ENCODE measurements at regions not wholly inside any gene's neighbourhood (a gene's known extent, or its start where the extent isn't known, plus 50 kb on each side); places are given as distances from the start of the nearest gene placed in this dataset.

DNA sequence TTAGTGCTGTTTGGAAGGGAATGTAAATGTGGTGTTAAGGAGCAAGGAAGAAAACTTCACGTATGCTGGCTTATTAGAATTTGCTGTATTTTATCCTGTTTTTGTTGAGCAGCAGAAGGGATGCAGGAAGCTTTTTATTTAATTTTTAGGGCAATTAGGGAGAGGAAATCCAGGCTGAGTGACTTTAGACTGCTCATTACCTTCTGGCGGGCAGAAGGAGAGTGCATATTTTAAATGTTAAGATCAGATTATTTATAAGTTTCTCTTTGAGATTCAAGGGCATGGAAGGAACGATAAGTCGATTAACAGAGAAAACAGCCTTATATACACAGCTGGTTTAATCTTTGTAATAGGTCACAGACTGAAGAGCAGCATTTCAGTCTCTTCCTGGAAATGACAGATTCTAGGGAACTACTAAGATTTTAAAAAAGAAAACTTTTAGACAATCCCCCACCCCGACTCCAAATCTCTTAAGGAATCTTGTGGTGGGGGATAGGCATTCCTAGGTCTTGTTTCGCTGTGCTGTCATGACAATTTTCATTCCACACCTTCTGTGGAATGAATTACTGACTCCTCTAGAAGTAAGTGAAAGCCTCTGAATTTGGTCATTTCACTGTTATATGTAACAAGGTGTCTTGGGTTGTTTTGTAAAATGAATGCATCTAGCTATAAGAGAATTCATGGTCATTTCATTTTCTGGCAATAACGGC, 402.5 kb downstream of the RAPGEF2 start:
- Histone ChIP-seq H3K27me3 (replicated peaks; ENCODE audit: insufficient read depth) (no peaks in the 10 kb centered on the region), H3K4me3 (no peak overlapping the region), H3K27ac (no peak overlapping the region), H3K36me3 (no peaks in the 10 kb centered on the region), H3K4me1 (ENCODE audit: control insufficient read depth in 1 of 2, low read depth in 2 of 2) (peaks cover 0 to 4% of the 10 kb centered on the region in 2 donors), H3K9me3 (no peaks in the 10 kb centered on the region)
- no peak for TF ChIP-seq CTCF (IDR thresholded peaks at IDR 0.05)
- ATAC-seq (ENCODE audit: insufficient number of reproducible peaks, low FRiP score, low read depth) = no peak
- no peak for DNase-seq (ENCODE audit: low spot score)

DNA sequence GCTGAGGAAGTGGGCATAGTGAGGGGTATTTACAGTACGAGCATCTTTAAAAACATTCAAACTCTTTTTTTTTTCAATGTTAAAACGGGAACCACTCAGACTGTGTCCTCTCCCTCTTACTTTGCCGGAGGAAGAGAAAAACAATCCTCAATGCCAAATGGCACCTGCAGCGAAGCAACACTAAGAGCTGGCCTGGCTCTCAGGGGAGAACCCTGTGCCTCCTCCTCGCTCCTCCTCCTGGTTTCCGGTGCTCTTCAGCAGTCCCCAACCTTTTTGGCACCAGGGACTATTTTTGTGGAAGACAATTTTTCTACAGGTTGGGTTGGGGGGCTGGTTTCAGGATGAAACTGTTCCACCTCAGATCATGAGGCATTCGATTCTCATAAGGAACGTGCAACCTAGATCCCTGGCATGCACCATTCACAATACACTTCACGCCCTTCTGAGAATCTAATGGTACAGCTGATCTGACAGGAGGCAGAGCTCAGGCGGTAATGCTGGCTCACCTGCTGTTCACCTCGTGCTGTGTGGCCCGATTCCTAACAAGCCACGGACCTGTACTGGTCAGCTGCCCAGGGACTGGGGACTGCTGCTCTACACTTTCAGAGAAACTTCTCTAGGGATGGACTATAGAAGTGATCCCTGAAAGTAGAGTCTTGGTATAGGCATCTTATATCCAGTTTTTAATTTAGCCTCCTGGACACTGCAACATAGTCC, 404.1 kb downstream of the RAPGEF2 start:
- Histone ChIP-seq H3K27me3 (replicated peaks; ENCODE audit: insufficient read depth) (no peaks in the 10 kb centered on the region), H3K4me1 (ENCODE audit: control insufficient read depth in 1 of 2, low read depth in 2 of 2) (peaks cover 0 to 4% of the 10 kb centered on the region in 2 donors), H3K9me3 (no peaks in the 10 kb centered on the region), H3K27ac (no peak overlapping the region), H3K4me3 (no peak overlapping the region), H3K36me3 (no peaks in the 10 kb centered on the region)
- TF ChIP-seq CTCF (IDR thresholded peaks at IDR 0.05) = no peak
- DNase-seq (ENCODE audit: low spot score) = no peak
- no peak for ATAC-seq (ENCODE audit: insufficient number of reproducible peaks, low FRiP score, low read depth)

- Histone ChIP-seq H3K27ac (no peak overlapping the region), H3K4me3 (no peak overlapping the region), H3K9me3 (no peaks in the 10 kb centered on the region), H3K36me3 (no peaks in the 10 kb centered on the region), H3K4me1 (ENCODE audit: control insufficient read depth in 1 of 2, low read depth in 2 of 2) (peaks cover 0 to 4% of the 10 kb centered on the region in 2 donors), H3K27me3 (replicated peaks; ENCODE audit: insufficient read depth) (no peaks in the 10 kb centered on the region)
- ATAC-seq (ENCODE audit: insufficient number of reproducible peaks, low FRiP score, low read depth) (no peak), DNase-seq (ENCODE audit: low spot score) (no peak)
- no peak for TF ChIP-seq CTCF (IDR thresholded peaks at IDR 0.05)
Measured at GRCh38 chr4:159508917-159509500, 406.1 kb downstream of the RAPGEF2 start.

GRCh38 chr4:159512348-159512747, 409.5 kb downstream of the RAPGEF2 start:
- Histone ChIP-seq H3K36me3 (no peaks in the 10 kb centered on the region), H3K4me1 (ENCODE audit: control insufficient read depth in 1 of 2, low read depth in 2 of 2) (no peaks in the 10 kb centered on the region), H3K4me3 (no peak overlapping the region), H3K9me3 (no peaks in the 10 kb centered on the region), H3K27me3 (replicated peaks; ENCODE audit: insufficient read depth) (no peaks in the 10 kb centered on the region), H3K27ac (no peak overlapping the region)
- DNase-seq (ENCODE audit: low spot score) (no peak), ATAC-seq (ENCODE audit: insufficient number of reproducible peaks, low FRiP score, low read depth) (no peak)
- no peak for TF ChIP-seq CTCF (IDR thresholded peaks at IDR 0.05)

GRCh38 chr4:159515314-159516025, 412.6 kb downstream of the RAPGEF2 start:
- no peak overlapping the region for H3K4me3 ChIP-seq
- no peak overlapping the region for H3K27ac ChIP-seq
- H3K4me1 ChIP-seq (ENCODE audit: control insufficient read depth in 1 of 2, low read depth in 2 of 2) = no peaks in the 10 kb centered on the region
- no peaks in the 10 kb centered on the region for H3K9me3 ChIP-seq
- no peaks in the 10 kb centered on the region for H3K36me3 ChIP-seq
- no peak for ATAC-seq (ENCODE audit: insufficient number of reproducible peaks, low FRiP score, low read depth)
- no peak for TF ChIP-seq CTCF (IDR thresholded peaks at IDR 0.05)
- no peaks in the 10 kb centered on the region for H3K27me3 ChIP-seq (replicated peaks; ENCODE audit: insufficient read depth)
- no peak for DNase-seq (ENCODE audit: low spot score)

Measured in thoracic aorta (tissue), 2 donors.